ENCODE measurements at regions not wholly inside any gene's neighbourhood (a gene's known extent, or its start where the extent isn't known, plus 50 kb on each side); places are given as distances from the start of the nearest gene placed in this dataset.

DNA sequence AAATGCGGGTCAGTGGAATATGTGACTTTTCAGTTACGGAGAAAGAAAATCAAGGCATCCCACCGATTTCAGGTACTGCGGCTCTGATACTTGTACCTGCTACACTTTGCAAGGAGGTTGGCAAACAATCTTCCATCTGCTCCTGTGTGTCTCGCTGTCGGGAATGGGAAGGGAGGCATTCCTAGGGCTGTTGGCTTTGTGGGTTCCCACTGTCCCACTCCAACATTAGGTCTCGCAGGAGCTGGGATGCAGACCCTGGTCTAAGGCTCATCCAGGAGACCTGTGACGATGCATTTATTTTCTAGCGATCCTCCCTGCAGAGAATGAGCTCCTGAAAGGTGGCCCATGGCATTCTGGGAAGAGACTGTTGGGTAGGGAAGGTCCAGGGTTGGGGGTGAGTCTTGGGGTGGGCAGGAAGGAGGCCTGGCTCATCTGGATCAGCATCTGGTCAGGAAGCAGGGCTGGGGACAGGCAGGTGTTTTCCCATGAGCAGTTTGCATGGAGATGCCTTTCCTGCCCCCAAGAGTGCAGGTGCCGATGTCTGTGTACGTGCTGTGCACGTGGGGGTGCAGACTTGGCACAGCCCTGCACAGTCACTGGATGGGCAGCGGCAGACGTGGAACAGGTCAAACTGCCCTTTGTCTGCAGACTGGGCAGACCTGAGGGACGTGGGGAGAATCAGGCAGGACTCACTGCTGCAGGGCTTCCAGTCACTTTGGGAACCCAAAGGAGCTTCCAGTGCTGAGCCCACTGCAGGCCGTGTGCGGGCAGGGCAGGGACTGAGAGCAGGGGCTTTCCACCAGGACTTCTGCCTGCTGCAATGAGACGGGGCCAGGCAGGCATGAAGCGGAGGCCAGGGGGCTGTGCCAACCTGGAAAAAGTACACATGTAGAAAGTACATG, 152.4 kb downstream of the TEX29 start:
- TF ChIP-seq EZH2 (IDR thresholded peaks at IDR 0.05) (no peak), CTCF (IDR thresholded peaks at IDR 0.05) (no peak), EZH2phosphoT487 (IDR thresholded peaks at IDR 0.05) (no peak)
